Omental fat pad (tissue), 3 donors: ENCODE measurements at regions not wholly inside any gene's neighbourhood (a gene's known extent, or its start where the extent isn't known, plus 50 kb on each side); places are given as distances from the start of the nearest gene placed in this dataset.

Source experiments
- ATAC-seq: fragments of 150-250 bp; one replicate; pipeline ENCODE4 v1.9.1; 2016; ENCODE audit warnings: mild to moderate bottlenecking, moderate library complexity; ENCODE audit not compliant: low FRiP score
- DNase-seq: peaks from one replicate; pipeline ENCODE4 v3.0.0-alpha.2; 2019; ENCODE audit warnings: low spot score
- CTCF ChIP-seq, 3 donors: fragments of 450-650 bp; IDR thresholded peaks; one replicate each; pipeline ENCODE4 v1.5.1; 2016 to 2017; ENCODE audit warnings: antibody characterized with exemption in 3 of 3, mild to moderate bottlenecking in 3 of 3, moderate library complexity in 2 of 3

- DNase-seq (no peak), ATAC-seq (no peak)
- no peak for TF ChIP-seq CTCF (IDR thresholded peaks at IDR 0.05)
Measured at GRCh38 chr2:12587228-12587627, 129.5 kb upstream of the TRIB2 start.

- DNase-seq (no peak), ATAC-seq (peak; percentile 98)
- no peak for TF ChIP-seq CTCF (IDR thresholded peaks at IDR 0.05)
Measured at GRCh38 chr2:12587729-12588522, 128.8 kb upstream of the TRIB2 start.

GRCh38 chr2:12588986-12589385 is 127.8 kb upstream of the TRIB2 start:
- no peak for TF ChIP-seq CTCF (IDR thresholded peaks at IDR 0.05)
- no peak for DNase-seq
- ATAC-seq, result no peak

- no peak for DNase-seq
- ATAC-seq, result no peak
- no peak for TF ChIP-seq CTCF (IDR thresholded peaks at IDR 0.05)
Measured at GRCh38 chr2:12589802-12590320, 126.9 kb upstream of the TRIB2 start.

- no peak for ATAC-seq
- DNase-seq, result no peak
- TF ChIP-seq CTCF (IDR thresholded peaks at IDR 0.05), result no peak
Measured at GRCh38 chr2:12592296-12592695, 124.4 kb upstream of the TRIB2 start.

GRCh38 chr2:12594590-12594989 is 122.1 kb upstream of the TRIB2 start:
- no peak for ATAC-seq
- TF ChIP-seq CTCF (IDR thresholded peaks at IDR 0.05), result no peak
- no peak for DNase-seq

- ATAC-seq (no peak), DNase-seq (no peak)
- TF ChIP-seq CTCF (IDR thresholded peaks at IDR 0.05), result no peak
Measured at GRCh38 chr2:12596771-12597170, 120.0 kb upstream of the TRIB2 start.
